ENCODE measurements at regions not wholly inside any gene's neighbourhood (a gene's known extent, or its start where the extent isn't known, plus 50 kb on each side); places are given as distances from the start of the nearest gene placed in this dataset.

DNA sequence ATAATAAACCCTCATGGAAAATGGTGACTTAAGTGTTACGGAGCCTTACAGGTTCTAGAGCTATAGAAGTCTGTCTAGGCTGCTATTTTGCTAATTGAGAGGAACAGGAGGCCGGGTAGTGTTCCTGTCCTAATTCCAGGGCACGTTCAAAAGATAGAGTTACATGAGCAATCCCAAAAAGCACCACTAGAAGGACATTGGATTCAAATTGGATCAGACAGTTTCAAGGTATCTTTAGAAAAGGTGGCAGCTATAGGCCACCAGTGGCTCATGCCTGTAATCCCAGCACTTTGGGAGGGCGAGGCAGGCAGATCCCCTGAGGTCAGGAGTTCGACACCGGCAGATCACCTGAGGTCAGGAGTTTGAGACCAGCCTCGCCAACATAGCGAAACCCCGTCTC, 458.8 kb downstream of the TMEM232 start (continued):
- peak in 1 of 3 experiments; percentile 21; a peak in 1 of 4 replicates for TF ChIP-seq CTCF (IDR thresholded peaks at IDR 0.05; ENCODE audit: control extremely low read depth in 1 of 3, insufficient read depth in 1 of 3, low read depth in 1 of 3, low read length in 3 of 3)
